ENCODE measurements at regions not wholly inside any gene's neighbourhood (a gene's known extent, or its start where the extent isn't known, plus 50 kb on each side); places are given as distances from the start of the nearest gene placed in this dataset.
A peak's percentile ranks its signal among the peaks of the same experiment; 100 is the strongest.
"Not testable (repeated sequence)": the region's sequence is repeated elsewhere in the genome, so short reads cannot be mapped to it uniquely, and the experiment has no call there.

DNA sequence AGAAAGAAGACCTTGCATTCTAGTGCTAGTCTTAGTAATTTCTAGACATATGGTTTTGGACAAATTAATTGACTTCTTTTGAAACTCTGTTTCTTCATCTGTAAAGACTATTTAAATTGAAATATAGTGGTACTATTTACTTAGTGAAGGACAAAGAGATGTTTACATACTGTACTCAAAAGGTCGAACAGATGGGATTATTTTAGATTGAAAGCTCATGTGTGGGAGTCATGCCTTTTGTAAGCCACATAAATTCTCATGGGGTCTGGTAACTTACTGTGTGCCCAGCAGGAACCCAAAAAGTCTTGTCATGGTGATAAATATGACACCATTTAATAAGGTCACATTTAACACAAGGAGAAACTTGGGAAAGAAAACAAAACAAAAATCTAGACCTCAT is 368.2 kb upstream of the CITED2 start:
- DNase-seq, result peak; percentile 43

DNA sequence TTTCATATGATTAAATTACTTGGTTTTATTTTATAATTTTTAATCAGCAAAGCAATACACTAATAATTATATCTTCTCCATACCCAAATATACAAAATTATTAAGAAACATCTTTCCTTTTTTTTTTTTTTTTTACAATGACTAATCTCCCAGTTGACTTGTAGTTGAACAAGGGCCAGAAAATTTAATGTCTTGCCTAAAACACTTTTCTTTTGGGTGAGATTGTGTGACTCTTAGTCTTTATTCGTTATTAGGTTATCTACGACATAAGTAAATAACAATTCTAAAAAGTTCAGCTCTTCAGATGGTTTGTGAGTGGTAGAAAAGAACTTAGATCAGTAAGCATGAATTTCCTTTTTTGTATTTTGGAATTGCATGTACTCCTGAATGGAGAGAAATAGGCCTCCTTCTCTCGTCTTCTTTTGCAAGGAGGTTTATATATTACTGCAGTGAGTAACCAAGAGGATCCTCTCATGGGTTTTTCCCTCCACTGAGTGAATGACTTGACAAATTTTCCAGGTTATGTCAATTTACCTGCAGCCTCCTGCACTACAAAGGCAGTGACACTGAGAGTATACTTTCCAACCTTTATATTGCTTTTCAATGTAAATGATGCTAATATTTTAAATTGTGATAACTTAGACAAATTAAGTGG is 364.5 kb upstream of the CITED2 start:
- no peak for DNase-seq

DNA sequence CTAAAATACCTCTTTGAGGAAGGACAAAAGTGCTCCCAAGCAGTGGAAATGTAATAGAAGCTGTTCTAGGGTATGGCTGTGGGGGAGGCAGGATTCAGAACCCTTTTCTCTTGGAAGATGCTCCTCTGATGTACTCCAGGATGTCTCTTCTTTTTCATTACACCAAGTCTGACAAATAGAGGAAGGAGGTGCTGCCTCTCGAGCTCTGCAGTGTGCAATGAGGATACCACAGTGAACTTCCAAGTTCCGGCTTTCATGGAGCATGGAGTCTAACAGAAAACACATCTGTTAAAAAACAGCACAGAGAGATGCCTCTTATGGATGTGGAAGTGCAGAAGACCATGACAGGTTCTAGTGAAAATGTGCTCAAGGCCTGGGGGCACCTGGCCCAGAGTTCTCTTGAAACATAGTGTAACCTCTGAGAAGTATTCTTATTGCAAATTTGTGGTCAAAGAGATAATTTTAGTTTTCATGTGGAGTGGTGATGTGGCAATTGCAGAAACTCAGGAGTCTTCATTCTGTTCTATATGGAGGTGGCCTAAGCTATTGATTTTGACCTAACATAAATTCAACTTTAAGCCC is 362.0 kb upstream of the CITED2 start:
- DNase-seq, result no peak

DNA sequence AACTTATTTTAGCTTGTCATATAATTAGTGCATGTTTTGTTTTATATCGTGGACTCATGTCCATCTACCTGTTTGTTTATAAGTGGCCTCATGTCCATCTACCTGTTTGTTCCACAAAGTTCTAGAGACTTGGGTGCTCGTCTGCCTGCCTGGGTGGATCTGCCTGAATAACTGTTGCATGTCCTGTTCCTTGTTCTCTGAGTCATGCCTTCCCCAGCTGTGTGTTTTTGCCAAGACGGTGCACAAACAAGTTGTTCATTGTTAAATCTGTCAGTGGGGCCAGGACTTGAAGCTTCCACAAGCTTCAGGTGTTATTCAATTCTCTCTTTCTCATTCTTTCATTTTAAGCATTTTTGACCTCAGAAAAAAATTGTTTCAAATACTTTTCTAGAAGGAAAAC is 358.0 kb upstream of the CITED2 start:
- DNase-seq, result no peak

DNA sequence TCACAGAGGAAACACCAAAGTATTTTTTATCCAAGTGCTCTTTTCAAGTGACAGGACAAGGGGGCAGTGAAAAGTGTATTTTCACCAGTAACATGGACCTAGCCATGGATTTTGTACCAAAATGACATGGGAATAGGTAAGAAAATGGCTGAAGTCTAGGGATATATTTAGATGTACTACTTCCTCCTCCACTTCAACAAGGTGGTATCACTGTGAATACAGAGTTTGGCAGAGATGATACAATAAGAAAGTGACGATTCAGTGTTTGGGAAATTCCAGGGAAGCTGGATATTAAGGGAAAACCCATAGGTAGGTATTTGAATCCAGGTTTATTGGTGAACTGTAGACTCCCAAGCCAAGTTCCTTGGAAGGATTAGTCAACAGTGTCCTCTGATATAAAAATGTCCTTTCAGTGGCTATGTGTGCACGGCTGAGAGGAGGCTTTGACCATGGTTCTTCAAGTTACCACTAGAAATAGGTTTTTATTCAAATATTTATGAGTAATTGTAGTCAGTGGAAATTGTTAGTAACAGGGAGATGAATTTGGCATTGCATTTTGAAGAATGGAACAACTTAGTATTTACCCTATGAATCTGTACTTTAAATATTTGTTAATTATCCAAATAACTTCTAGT is 356.0 kb upstream of the CITED2 start:
- DNase-seq, result no peak

DNA sequence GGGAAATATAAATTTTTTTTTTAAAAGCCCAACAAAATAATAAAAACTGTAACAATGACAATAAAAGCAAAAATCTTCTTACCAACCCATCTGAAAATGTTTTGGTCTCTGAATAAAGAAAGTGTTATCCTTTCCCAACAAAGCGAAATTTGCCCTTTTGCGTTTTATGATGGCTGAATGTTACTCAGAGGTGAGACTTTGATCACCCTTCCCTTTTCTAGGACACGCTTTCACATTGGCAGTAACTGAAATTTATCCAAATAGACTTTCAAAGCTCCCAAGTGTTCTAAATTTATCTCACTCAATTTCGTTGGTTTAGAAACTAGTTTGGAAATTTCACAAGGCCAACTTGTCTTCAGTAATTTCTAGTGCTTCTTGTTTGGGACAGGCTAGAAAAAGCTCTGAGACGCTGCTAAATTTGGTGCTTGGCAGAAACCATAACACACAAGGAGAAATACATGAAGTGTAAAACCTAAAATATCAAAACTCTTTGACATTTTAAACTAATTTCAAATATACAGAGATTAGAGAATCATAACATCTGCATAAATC is 354.5 kb upstream of the CITED2 start:
- no peak for DNase-seq

DNA sequence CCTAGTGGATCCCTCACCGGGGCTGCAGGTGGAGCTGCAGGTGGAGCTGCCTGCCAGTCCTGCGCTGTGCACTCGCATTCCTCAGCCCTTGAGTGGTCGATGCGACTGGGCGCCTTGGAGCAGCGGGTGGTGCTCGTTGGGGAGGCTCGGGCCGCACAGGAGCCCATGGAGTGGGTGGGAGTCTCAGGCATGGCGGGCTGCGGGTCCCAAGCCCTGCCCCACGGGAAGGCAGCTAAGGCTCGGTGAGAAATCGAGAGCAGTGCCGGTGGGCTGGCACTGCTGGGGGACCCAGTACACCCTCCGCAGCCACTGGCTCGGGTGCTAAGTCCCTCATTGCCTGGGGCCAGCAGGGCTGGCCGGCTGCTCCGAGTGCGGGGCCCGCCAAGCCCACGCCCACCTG is 351.8 kb upstream of the CITED2 start:
- not testable (repeated sequence) for DNase-seq

DNA sequence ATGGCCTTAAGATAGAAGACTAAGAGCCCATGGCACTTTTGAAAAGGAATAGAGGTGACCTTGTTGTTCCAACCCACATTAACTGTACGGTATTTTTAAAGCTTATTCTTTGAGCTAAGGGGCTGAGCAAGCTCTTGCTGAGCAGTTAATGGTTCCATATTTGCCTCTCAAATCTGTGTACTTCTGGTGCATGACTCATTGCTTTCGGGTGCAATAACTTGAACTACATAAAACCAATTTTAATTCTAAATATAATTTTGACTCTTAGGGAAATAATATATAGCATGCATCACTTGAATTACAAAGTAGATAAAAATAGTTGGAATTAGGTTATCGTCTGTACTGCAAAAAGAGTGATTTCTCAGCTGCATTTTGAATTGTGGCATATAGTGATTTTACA is 348.1 kb upstream of the CITED2 start:
- no peak for DNase-seq

DNA sequence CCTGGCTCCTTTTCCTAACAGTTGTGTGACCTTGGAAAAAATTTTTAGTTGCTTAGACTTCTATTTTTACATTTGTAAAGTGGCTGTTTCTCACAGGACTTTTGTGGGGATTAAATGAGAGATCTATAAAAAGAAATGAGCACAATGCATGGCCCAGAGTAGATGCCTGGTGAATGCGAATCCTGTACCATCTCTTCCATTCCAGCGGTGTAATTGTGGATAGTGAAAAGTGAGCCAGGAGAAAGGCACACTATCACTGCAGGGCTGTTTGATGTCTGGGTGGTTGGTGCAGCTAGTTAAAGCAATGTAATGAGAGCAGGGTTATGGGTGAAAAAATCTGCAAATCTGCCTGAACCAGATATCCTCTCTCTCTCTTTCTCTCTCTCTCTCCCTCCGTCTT is 347.5 kb upstream of the CITED2 start:
- no peak for DNase-seq

DNA sequence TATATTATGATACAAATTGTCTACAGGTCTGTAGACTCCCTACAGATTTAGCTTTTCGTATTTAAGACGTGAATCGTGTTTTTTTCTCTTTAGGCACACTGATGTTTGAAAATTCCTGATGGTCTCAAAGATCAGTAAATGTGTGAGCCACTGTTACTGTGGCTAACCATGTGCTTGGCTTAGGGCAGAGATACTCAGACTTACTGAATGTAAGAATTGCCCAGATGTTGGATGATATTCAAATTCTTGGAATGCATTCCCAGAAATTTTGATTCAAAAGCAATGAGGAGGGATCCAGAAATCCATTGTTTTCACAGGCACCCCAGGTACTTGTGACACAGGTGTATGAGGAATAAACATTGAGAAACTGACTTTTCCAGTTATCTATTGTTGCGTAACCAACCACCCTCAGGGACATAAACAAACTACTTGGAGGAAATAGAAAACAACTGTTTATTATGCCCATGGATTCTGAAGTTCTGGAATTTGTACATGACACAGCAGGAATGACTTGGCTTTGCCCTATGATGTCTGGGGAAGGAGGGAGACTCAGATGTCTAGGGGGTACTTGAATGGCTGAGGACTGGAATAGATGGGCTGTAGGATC is 339.6 kb upstream of the CITED2 start:
- DNase-seq, result no peak

DNA sequence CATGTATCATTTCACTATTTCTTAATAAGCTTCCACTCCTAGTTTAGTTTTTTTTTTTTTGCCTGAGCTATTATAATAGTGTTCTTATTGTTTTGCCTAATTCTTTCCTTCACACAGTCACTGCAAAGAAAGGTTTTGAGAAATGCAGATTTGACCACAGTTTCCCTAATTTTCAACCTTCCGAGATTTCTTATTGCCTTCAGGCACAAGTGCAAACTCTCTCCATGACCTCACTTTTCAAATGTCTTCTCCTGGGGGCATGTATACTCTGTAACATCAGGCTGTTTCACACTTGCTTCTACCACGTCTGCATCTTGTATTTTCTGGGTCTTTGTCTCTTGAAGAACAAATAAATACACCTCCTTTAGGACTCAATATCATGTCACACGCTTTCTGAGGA is 339.0 kb upstream of the CITED2 start:
- DNase-seq, result no peak

DNA sequence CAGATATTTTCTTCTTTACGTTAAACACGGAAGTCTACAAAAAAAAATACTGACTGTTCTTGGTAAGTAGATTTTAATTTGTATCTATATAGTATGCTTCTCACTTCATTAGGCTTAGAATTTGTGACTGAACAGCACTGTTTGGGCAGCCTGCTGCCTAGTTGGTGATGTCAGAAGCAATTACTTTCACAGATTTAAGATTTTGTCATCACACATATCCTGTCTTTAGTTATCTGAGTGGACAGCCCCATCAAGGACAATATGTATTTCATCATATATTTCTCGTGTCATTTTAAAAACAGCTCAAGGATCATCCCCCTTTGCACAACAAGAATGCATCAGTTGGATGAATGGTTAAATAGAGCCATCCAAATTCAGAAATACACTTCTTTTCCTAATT is 338.4 kb upstream of the CITED2 start:
- DNase-seq, result no peak

DNA sequence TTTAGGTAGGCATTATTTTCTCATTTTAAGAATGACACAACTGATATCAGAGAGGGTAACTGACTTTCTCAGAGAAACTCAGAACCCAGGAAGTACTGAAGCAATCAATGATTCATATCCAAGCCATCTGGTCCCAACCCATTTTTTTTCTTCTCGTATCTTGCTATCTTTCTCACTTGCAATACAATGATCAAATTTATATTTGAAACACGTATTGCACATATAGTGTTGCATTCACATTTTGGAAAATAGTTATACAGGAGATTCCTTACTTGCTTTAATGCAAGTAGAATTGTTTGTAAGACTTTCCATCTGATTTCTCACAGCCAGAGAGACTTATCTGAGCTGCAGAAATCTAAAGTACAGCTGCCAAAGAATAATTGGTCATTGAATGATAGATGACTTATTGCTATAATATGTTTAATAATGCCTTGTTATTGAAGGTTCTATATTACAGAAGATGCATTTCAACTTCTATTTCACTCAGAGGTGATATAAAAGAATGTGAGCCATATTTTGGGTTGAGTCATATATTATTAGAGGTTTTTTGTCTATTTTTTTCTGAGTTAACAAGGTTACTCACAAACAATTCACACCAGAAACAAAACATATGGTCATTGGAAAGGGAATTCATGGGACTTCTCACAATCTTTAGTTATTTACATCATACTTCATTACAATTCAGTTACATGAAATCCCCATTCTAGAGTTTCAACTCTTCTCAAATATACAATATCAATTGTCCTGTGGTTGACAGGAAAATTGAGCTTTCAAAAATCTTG is 337.5 kb upstream of the CITED2 start:
- peak; percentile 8 for DNase-seq

DNA sequence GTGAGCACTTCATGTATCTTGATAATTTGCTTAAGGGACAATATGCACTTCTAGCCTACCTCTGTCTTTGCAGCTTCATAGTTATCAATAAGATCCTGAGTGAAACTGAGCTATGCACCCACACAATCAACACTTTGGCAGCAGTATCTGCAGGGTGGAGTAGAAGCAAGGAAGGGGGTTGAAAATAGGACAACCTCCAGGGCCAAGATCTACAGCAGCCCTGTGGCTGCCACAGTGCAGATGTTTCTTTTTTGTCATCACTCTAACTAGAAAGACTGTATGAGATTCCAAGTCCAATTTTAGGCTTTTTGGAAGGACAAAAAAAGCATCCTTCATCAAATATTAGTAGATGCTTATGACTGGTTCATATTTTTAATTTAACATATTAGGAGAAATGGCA is 336.1 kb upstream of the CITED2 start:
- DNase-seq, result no peak

DNA sequence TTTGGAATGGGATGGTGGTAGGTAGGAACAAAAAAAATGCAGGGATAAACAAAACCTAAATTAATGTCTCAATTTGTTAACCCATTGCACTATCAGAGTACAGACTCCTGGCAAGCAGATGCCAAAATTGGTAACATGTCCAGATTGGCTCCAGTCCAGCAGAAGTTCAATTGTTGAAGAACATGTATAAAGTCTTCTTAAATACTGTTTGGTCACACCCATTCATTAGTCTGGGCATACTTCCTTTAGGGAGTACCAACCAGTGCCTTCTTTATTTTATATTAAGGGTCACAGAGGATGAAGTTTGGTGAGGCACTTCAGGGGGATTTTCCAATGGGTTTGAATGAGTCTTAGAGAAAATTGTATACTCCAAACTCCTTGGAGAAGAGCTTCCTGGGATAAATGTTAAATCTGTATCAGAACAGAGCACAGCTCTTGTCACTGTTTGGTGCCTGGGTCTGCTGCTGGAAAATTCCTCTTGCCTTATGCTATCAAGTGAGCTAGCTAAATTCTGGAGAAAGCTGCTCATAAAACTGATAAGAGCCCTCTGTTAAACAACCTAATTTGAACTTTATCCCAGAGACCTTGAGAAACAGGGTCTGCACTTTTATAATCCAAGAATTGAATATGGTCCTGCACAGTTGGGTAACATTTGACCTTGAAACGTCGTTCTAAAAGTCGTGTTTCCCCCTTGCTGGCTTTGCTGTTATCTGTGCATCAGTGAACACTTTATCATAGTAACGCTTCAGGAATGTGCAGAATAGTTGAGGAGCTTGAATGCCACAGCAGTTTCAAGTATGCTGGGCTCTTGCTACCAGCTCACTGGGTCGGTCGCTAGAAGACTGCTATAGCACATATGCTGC is 334.1 kb upstream of the CITED2 start:
- no peak for DNase-seq

DNA sequence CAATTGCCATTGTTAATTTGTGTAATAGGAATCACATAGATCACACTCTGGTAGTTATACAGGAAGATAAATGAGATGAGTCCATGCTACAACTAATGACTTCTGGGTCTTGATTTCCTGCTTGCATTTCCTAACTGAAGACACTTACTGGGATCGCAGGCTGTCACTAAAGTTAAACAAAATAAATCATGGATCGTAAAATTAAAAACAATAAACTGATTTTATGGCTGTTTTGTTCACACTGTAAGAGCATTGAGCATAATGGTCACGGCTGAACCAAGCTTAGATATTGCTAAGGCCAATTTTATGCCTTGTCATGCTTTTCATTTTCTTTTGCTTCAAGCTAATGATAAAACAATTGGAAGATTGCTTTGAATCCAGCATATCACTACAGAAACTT is 332.5 kb upstream of the CITED2 start:
- DNase-seq, result no peak

DNA sequence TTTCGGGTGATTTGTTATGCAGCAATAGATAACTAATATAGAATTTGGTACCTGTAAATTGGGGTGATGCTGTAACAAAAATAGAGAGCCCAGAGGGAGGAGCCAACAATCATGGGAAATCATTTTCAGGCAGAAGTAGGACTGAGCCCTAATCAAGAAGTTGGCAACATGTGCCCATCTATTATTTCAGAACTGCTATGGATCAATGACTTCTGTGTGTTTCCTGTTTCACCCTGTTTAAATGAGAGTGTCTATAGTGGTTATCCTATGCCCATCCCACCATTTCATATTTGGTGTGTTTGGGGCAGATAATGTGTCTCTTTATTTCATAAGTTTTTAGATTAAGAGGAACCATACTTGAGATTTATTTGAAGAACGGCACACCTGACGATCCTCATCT is 330.8 kb upstream of the CITED2 start:
- DNase-seq, result no peak

DNA sequence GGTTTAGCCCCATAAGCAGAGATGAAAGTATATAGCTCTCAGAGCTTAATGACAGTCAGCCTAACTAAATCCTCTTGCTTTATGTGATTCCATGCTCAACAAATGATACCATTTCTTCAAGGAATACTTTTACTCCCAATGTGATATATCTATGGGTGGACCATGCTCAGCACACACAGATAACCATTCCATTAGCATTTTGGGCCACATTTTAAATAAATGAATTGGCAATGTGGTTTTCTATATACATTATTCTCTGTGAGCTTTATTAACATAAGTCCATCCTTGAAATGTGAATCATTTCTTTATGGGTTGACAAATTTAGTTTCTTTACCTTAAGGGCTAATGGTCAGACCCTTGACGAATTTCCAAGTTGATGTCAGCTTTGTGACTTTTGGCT is 329.3 kb upstream of the CITED2 start:
- no peak for DNase-seq

DNA sequence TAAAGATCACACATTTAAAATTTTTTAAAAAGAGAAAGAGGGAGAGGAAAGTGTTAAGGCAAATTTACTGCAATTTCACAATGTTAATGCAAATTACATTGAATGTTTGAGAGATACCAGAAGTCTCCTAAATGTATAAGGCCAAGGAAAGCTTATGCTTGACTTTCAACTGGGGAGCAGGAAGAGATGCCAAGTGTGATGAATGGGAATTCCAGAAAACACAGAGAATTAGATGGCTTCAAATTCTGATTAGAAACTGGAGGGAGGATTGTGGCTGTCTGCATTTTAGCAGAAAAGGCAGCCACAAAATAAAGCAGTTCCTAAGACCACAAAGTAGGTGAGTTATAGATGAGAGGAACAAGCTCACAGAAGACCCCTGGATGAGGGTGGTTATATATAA is 328.3 kb upstream of the CITED2 start:
- no peak for DNase-seq

DNA sequence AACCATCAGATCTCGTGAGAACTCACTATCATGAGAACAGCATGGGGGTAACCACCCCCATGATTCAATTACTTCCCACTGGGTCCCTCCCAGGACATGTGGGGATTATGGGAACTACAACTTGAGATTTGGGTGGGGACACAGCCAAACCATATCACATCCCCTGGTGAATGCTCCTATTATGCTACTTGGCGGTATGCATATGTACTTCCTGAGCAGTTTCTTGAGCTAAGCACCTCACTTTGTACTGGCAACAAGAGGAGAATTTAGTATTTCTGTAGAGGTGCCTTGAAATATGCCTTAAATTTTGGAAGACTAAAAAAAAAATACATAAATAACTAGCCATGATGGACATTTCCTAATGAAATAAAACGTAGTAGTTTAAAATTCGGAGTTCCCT is 327.2 kb upstream of the CITED2 start:
- no peak for DNase-seq

DNA sequence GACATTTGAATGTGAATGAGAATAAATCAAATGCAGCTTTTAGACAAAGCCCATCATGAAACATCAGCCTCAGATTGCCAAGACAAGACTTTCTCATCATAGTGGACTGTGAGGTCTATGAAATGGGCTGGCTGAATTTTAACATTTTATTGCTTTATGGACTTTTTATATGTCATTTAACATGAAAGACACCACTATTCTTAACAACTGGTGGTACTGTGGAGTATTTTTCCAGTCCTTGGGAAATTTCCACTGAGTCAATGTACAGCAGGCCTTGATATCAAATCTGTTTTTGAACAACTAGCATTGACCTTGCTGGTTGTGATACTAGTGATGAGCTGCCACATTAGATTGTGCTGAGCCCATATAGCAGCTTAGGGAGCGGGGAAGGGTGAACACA is 326.6 kb upstream of the CITED2 start:
- DNase-seq, result no peak

DNA sequence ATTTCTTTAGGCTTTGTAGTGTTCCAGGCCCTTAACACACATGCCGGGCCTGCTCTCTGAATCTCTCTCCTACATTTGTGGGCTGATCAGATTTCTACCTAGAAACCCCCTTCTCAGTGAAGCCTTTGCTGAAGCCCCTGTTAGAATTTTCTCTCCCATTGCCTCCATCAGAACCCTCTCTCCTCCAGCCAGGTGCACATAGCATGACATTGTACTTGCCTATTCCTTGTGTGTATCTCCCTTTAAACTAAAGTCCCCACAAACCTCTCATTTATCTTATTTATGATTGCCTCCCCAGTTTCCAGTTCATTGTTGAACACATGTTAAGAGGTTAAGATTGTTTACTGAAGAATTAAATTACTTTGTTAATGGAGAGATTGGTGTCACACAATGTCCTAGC is 325.5 kb upstream of the CITED2 start:
- no peak for DNase-seq
